ENCODE measurements at regions not wholly inside any gene's neighbourhood (a gene's known extent, or its start where the extent isn't known, plus 50 kb on each side); places are given as distances from the start of the nearest gene placed in this dataset.

DNA sequence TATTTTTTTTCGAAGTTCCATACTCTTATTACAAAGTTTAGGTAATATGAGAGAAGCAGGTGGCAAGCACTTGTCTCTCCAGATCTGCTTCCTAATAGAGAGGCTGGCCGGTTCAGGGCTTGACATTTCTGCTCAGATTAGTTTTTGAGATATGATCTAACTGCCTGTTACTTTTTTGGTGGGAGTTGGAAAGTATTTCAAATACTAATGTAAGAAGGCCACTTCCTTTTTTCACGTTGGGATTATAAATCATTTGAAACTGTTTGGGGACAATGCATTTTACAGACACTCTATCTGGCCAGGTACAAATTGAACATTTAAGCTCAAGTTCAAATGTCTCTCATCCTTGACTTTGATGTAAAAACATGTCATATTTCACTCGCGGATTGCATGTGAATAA, 222.1 kb upstream of the SULF2 start:
- BruUV-seq (replicated peaks) = no TSS peak
- POLR2A ChIA-PET = no interaction called here

DNA sequence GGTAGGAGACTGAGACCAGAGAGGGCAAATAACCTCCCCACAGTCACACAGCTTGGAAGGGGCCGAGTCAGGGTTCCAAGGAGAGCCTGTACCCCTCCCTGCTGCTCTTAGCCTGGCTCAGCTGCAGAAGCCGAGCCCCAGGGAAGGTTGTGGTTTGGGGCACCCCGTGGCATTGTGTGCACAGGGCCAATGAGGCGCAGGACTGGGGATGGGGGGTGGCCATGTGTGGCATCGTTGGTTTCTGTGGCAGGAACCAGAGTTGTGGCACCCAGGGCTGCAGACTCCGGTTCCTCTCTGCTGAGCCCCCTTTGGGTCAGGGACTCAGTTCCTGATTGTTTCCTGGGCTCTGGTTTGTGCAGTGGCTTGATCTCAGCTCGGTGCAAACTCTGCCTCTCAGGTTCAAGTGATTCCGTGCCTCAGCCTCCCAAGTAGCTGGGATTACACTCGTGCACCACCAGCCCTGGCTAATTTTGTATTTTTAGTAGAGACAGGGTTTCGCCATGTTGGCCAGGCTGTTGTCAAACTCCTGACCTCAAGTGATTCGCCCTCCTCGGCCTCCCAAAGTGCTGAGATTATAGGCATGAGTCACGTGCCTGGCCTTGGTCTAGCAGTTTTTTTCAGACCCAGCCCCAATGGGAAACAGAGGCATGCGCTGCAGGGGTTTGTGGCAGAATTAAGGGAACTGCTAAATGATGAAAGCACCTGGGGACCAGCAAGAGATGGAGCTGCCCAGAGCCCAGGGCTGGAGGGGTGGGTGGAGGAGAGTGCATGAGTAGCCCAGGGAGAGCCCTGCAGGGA, 221.0 kb upstream of the SULF2 start:
- H3K9me3 Mint-ChIP-seq (ENCODE audit: unreplicated experiment) = peaks cover 45% of the 10 kb centered on the region
- TF ChIP-seq, protein P1, sequence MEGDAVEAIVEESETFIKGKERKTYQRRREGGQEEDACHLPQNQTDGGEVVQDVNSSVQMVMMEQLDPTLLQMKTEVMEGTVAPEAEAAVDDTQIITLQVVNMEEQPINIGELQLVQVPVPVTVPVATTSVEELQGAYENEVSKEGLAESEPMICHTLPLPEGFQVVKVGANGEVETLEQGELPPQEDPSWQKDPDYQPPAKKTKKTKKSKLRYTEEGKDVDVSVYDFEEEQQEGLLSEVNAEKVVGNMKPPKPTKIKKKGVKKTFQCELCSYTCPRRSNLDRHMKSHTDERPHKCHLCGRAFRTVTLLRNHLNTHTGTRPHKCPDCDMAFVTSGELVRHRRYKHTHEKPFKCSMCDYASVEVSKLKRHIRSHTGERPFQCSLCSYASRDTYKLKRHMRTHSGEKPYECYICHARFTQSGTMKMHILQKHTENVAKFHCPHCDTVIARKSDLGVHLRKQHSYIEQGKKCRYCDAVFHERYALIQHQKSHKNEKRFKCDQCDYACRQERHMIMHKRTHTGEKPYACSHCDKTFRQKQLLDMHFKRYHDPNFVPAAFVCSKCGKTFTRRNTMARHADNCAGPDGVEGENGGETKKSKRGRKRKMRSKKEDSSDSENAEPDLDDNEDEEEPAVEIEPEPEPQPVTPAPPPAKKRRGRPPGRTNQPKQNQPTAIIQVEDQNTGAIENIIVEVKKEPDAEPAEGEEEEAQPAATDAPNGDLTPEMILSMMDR (IDR thresholded peaks at IDR 0.05; ENCODE audit: insufficient read depth in 1 of 2, low read depth in 1 of 2, low read length in 1 of 2, severe bottlenecking in 1 of 2, unreplicated experiment in 1 of 2) = no peak
- POLR2A ChIA-PET = no interaction called here
- no TSS peak for BruUV-seq (replicated peaks)
- no peaks in the 10 kb centered on the region for H3K4me1 ChIP-seq
- H3K36me3 ChIP-seq (ENCODE audit: control insufficient read depth, insufficient read depth, low read length) = no peaks in the 10 kb centered on the region
- H3K27me3 Mint-ChIP-seq (ENCODE audit: insufficient read depth, unreplicated experiment) = peaks cover 3% of the 10 kb centered on the region
- intact Hi-C loops (cut with micrococcal nuclease; ENCODE audit: unreplicated experiment) = no loop called here
- H3K27ac Mint-ChIP-seq (ENCODE audit: unreplicated experiment) = no peak overlapping the region
- H3K9me3 ChIP-seq = peaks cover 11% of the 10 kb centered on the region
- CTCF ChIA-PET = no interaction called here
- no peak overlapping the region for H3K4me3 Mint-ChIP-seq (ENCODE audit: unreplicated experiment)
- H3K36me3 Mint-ChIP-seq (ENCODE audit: insufficient read depth, unreplicated experiment) = no peaks in the 10 kb centered on the region
- DNase-seq = peak in 1 of 2 experiments; percentile 30
- no peaks in the 10 kb centered on the region for H3K4me1 Mint-ChIP-seq (ENCODE audit: low read depth, unreplicated experiment)
- no peak overlapping the region for H3K4me3 ChIP-seq (ENCODE audit: low read depth, low read length)
- H3K27me3 ChIP-seq (replicated peaks; ENCODE audit: control insufficient read depth, insufficient read depth, low read length) = no peaks in the 10 kb centered on the region

More for the DNA sequence above, 222.1 kb upstream of the SULF2 start:
- TF ChIP-seq, protein P1 (IDR thresholded peaks at IDR 0.05; ENCODE audit: insufficient read depth in 1 of 2, low read depth in 1 of 2, low read length in 1 of 2, severe bottlenecking in 1 of 2, unreplicated experiment in 1 of 2) = no peak
- Histone ChIP-seq H3K4me3 (ENCODE audit: low read depth, low read length) (no peak overlapping the region), H3K4me1 (no peaks in the 10 kb centered on the region), H3K27me3 (replicated peaks; ENCODE audit: control insufficient read depth, insufficient read depth, low read length) (no peaks in the 10 kb centered on the region), H3K9me3 (peaks cover 19% of the 10 kb centered on the region; the same call in 1 of the 2 replicates), H3K36me3 (ENCODE audit: control insufficient read depth, insufficient read depth, low read length) (no peaks in the 10 kb centered on the region)
- Mint-ChIP-seq H3K27me3 (ENCODE audit: insufficient read depth, unreplicated experiment) (peaks cover 3% of the 10 kb centered on the region), H3K4me3 (ENCODE audit: unreplicated experiment) (no peak overlapping the region), H3K27ac (ENCODE audit: unreplicated experiment) (no peak overlapping the region), H3K36me3 (ENCODE audit: insufficient read depth, unreplicated experiment) (no peaks in the 10 kb centered on the region), H3K4me1 (ENCODE audit: low read depth, unreplicated experiment) (no peaks in the 10 kb centered on the region), H3K9me3 (ENCODE audit: unreplicated experiment) (peaks cover 46% of the 10 kb centered on the region)
- intact Hi-C loops (cut with micrococcal nuclease; ENCODE audit: unreplicated experiment) = no loop called here
- no peak for DNase-seq
- CTCF ChIA-PET = no interaction called here

DNA sequence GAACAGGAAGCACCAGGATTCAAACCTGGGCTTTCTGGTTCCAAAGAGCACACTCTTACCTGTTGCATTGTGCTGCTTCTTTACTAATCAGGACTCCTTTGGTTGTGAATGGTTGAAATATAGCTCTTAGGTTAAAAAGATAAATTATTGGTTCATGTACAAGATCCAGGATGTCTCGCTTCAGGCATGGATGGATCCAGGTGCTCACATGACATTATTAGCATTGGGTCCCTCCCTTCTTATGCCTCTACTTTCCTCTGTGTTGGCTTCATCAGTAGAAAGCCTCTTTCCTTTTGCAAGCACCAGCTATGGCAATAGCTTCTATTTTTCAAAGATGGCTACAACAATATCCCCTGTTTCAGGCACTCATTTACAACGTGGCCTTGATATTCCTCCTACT, 217.7 kb upstream of the SULF2 start:
- no peaks in the 10 kb centered on the region for H3K27me3 ChIP-seq (replicated peaks; ENCODE audit: control insufficient read depth, insufficient read depth, low read length)
- H3K27ac Mint-ChIP-seq (ENCODE audit: unreplicated experiment) = no peak overlapping the region
- H3K36me3 Mint-ChIP-seq (ENCODE audit: insufficient read depth, unreplicated experiment) = no peaks in the 10 kb centered on the region
- no peak overlapping the region for H3K4me3 Mint-ChIP-seq (ENCODE audit: unreplicated experiment)
- H3K9me3 ChIP-seq = peaks cover 11% of the 10 kb centered on the region
- no peaks in the 10 kb centered on the region for H3K36me3 ChIP-seq (ENCODE audit: control insufficient read depth, insufficient read depth, low read length)
- peaks cover 3% of the 10 kb centered on the region for H3K27me3 Mint-ChIP-seq (ENCODE audit: insufficient read depth, unreplicated experiment)
- CTCF ChIA-PET = no interaction called here
- no peaks in the 10 kb centered on the region for H3K4me1 ChIP-seq
- peaks cover 43% of the 10 kb centered on the region for H3K9me3 Mint-ChIP-seq (ENCODE audit: unreplicated experiment)
- no peak for DNase-seq
- no peaks in the 10 kb centered on the region for H3K4me1 Mint-ChIP-seq (ENCODE audit: low read depth, unreplicated experiment)
- POLR2A ChIA-PET = no interaction called here
- BruUV-seq (replicated peaks) = no TSS peak
- TF ChIP-seq, protein P1 (IDR thresholded peaks at IDR 0.05; ENCODE audit: insufficient read depth in 1 of 2, low read depth in 1 of 2, low read length in 1 of 2, severe bottlenecking in 1 of 2, unreplicated experiment in 1 of 2) = no peak
- intact Hi-C loops (cut with micrococcal nuclease; ENCODE audit: unreplicated experiment) = no loop called here
- no peak overlapping the region for H3K4me3 ChIP-seq (ENCODE audit: low read depth, low read length)

All from Caco-2 (cell line).